Peyer's patch (tissue), 4 donors: ENCODE measurements at regions not wholly inside any gene's neighbourhood (a gene's known extent, or its start where the extent isn't known, plus 50 kb on each side); places are given as distances from the start of the nearest gene placed in this dataset.

Source experiments
- POLR2A ChIP-seq, 2 donors: fragments of 450-650 bp; IDR thresholded peaks; one replicate each; pipeline ENCODE4 v1.5.1; 2017; ENCODE audit warnings: antibody characterized with exemption in 2 of 2, mild to moderate bottlenecking in 2 of 2, moderate library complexity in 2 of 2
- TF ChIP-seq, protein P1 (sequence below), 6 experiments: fragments of 450-650 bp in 4 of 6; fragments of 200-600 bp in 2 of 6; sonication (generic) in 1 of 6; IDR thresholded peaks; one replicate each; pipeline ENCODE4 v1.5.1; 2017 to 2019; ENCODE audit warnings: antibody characterized with exemption in 6 of 6, mild to moderate bottlenecking in 3 of 6, moderate library complexity in 1 of 6

DNA sequence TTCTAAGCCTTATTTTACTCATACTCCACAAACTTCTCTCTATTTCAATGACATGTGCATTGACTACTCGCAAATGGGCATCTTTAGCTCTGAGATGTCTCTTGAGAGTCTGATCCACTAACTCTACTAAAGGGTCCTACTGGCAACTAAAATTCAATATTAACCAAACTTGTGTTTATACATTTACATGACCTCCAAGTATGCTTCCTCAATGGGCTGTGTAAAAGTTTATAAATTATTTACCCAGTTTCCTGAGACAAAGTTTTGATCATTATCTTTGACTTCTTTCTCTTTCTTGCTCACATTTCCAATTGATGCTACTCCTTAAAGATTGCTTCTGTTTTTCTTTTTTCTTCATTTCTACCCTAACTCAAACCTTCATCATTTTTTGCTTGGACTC is 510.1 kb upstream of the DAB2 start:
- TF ChIP-seq, protein P1, sequence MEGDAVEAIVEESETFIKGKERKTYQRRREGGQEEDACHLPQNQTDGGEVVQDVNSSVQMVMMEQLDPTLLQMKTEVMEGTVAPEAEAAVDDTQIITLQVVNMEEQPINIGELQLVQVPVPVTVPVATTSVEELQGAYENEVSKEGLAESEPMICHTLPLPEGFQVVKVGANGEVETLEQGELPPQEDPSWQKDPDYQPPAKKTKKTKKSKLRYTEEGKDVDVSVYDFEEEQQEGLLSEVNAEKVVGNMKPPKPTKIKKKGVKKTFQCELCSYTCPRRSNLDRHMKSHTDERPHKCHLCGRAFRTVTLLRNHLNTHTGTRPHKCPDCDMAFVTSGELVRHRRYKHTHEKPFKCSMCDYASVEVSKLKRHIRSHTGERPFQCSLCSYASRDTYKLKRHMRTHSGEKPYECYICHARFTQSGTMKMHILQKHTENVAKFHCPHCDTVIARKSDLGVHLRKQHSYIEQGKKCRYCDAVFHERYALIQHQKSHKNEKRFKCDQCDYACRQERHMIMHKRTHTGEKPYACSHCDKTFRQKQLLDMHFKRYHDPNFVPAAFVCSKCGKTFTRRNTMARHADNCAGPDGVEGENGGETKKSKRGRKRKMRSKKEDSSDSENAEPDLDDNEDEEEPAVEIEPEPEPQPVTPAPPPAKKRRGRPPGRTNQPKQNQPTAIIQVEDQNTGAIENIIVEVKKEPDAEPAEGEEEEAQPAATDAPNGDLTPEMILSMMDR (IDR thresholded peaks at IDR 0.05), result no peak
- no peak for TF ChIP-seq POLR2A (IDR thresholded peaks at IDR 0.05)
